NCI-H460 (cell line): ENCODE measurements at regions not wholly inside any gene's neighbourhood (a gene's known extent, or its start where the extent isn't known, plus 50 kb on each side); places are given as distances from the start of the nearest gene placed in this dataset.

Source experiments
- DNase-seq: peaks from one replicate; pipeline ENCODE4 v3.0.0-alpha.2; 2016; ENCODE audit warnings: low read depth; ENCODE audit errors: extremely low read depth

GRCh38 chr5:125393221-125393815 lies 646.9 kb upstream of the ZNF608 start:
- no peak for DNase-seq

GRCh38 chr5:125394661-125395280 lies 648.3 kb upstream of the ZNF608 start:
- DNase-seq, result no peak

GRCh38 chr5:125396462-125396861 lies 650.0 kb upstream of the ZNF608 start:
- DNase-seq, result no peak

- DNase-seq, result no peak
Measured at GRCh38 chr5:125398466-125398865, 652.0 kb upstream of the ZNF608 start.

- no peak for DNase-seq
Measured at GRCh38 chr5:125399885-125400284, 653.4 kb upstream of the ZNF608 start.

- DNase-seq, result no peak
Measured at GRCh38 chr5:125401724-125402622, 655.5 kb upstream of the ZNF608 start.

GRCh38 chr5:125402787-125403186 lies 656.3 kb upstream of the ZNF608 start:
- DNase-seq, result no peak

- DNase-seq, result no peak
Measured at GRCh38 chr5:125404056-125404455, 657.6 kb upstream of the ZNF608 start.

- DNase-seq, result peak; percentile 74
Measured at GRCh38 chr5:125408448-125409233, 662.2 kb upstream of the ZNF608 start.

GRCh38 chr5:125409234-125409860 lies 662.9 kb upstream of the ZNF608 start:
- peak; percentile 76 for DNase-seq

- DNase-seq, result no peak
Measured at GRCh38 chr5:125409861-125410536, 663.6 kb upstream of the ZNF608 start.

- DNase-seq, result no peak
Measured at GRCh38 chr5:125410537-125411070, 664.2 kb upstream of the ZNF608 start.

GRCh38 chr5:125411071-125411743 lies 664.8 kb upstream of the ZNF608 start:
- DNase-seq, result peak; percentile 18

GRCh38 chr5:125411744-125412560 lies 665.5 kb upstream of the ZNF608 start:
- DNase-seq, result no peak

GRCh38 chr5:125412561-125413495 lies 666.4 kb upstream of the ZNF608 start:
- peak; percentile 35 for DNase-seq

GRCh38 chr5:125413496-125414274 lies 667.2 kb upstream of the ZNF608 start:
- no peak for DNase-seq
